HG02870 (cell line): ENCODE measurements at regions not wholly inside any gene's neighbourhood (a gene's known extent, or its start where the extent isn't known, plus 50 kb on each side); places are given as distances from the start of the nearest gene placed in this dataset.

Experiments
- ATAC-seq: cut with Tn5 transposase; IDR thresholded peaks from one replicate; pipeline ENCODE4 v1.9.1; 2021; ENCODE audit warnings: mild to moderate bottlenecking, moderate library complexity; ENCODE audit not compliant: unreplicated experiment

GRCh38 chr14:34072401-34072800 is 121.5 kb upstream of the EGLN3 start:
- no peak for ATAC-seq

DNA sequence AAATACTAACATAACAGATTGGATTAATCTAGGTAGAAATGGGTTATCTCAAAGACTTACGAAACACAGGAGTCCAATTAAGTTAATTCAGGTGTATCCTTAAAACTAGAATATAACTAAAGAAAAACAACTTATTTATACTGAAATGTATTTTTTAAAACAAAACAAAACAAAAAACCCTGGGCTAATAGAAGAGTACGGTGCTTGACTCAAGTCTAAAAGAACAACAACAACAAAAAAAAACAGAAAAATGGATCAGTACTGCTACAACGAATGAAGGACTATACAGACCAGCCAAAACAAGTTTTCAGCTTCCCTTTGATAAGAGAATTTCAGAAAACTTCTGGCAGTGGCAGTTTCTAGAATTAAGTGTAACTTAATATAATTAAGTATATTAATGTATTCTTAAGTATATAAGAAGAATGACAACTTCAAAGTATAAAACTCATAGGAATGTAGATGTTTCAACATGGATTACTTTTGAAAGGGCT is 120.1 kb upstream of the EGLN3 start:
- ATAC-seq, result no peak

GRCh38 chr14:34069854-34070582 is 119.1 kb upstream of the EGLN3 start:
- no peak for ATAC-seq

- ATAC-seq, result no peak
Observed at GRCh38 chr14:34067587-34067986, 116.7 kb upstream of the EGLN3 start.

- ATAC-seq, result no peak
Observed at GRCh38 chr14:34065690-34066391, 115.0 kb upstream of the EGLN3 start.

- no peak for ATAC-seq
Observed at GRCh38 chr14:34065236-34065635, 114.4 kb upstream of the EGLN3 start.

DNA sequence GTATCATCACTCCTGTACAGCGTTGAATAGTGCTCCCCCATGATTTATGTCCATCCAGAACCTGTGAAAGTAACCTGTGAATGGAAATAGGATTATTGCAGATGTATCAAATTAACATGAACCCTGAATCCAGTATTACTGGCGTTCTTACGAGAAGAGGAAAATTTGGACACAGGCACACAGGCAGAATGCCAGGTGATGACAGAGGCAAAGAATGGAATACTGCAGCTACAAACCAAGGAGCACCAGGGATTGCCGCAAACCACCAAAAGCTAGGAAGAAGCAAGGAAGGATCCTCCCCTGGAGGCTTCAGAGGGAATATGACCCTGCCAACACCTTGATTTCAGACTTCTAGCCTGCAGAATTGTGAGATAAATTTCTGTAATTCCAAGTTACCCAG is 113.5 kb upstream of the EGLN3 start:
- ATAC-seq, result no peak

- no peak for ATAC-seq
Observed at GRCh38 chr14:34063470-34064164, 112.7 kb upstream of the EGLN3 start.

DNA sequence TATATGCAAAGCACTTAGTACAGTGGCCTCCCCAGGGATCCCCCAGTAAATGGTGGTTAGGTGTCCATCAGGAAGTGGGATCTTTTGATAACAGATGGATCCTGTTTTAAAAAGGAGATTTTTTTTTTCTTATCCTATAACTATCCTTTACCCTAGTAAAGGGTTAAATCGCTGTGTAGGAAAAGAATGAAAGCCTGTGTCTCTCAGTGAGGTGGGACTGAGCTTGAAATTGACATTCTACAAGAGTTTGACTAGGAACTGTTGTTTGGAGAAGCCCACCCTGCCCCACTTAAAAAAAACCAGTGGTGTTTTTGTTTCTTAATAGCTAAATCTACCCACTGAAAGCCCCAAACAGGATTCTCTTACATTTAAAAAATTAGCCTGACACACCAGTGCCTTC is 112.2 kb upstream of the EGLN3 start:
- no peak for ATAC-seq

GRCh38 chr14:34062353-34062973 is 111.6 kb upstream of the EGLN3 start:
- no peak for ATAC-seq

- peak; percentile 21 for ATAC-seq
Observed at GRCh38 chr14:34060651-34060999, 109.8 kb upstream of the EGLN3 start.

DNA sequence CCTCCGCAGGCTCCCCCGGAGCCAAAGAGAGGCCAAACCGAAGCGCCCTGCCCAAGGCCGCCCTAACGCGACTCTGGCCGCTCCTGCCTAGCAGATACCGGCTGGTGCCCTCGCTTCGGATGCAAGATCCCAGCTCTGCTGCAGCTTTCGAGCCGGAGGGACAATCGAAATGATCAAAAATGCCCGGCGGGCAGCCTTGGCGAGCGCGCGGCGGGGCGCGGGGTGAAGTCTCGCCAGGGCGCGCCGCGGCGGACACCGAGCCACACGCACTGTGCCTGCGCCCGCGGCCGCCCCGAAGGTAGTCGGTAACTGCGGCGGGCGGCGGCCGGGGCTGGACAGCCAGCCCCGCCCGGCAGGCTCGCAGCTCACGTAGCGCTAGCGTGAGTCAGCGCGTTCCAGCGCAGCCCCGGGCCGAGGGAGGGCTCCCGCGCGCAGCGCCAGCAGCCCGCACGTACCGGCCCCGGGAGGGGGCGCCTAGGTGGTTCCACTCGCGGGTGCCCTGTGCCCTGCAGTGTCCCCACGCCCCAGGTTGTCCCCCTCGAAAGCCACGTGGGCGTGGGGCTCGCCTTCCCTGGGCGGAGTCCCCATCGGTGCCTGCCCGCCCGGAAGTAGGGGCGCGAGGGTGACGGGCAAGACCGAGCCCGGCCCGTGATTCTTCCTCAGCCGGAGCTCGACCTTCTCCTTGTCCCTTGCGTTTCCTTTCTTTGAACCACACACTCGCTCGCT is 109.2 kb upstream of the EGLN3 start:
- ATAC-seq, result peak; percentile 84

GRCh38 chr14:34059037-34059924 is 108.4 kb upstream of the EGLN3 start:
- no peak for ATAC-seq

GRCh38 chr14:34058510-34058909 is 107.6 kb upstream of the EGLN3 start:
- no peak for ATAC-seq

GRCh38 chr14:34056046-34056445 is 105.2 kb upstream of the EGLN3 start:
- ATAC-seq, result no peak

DNA sequence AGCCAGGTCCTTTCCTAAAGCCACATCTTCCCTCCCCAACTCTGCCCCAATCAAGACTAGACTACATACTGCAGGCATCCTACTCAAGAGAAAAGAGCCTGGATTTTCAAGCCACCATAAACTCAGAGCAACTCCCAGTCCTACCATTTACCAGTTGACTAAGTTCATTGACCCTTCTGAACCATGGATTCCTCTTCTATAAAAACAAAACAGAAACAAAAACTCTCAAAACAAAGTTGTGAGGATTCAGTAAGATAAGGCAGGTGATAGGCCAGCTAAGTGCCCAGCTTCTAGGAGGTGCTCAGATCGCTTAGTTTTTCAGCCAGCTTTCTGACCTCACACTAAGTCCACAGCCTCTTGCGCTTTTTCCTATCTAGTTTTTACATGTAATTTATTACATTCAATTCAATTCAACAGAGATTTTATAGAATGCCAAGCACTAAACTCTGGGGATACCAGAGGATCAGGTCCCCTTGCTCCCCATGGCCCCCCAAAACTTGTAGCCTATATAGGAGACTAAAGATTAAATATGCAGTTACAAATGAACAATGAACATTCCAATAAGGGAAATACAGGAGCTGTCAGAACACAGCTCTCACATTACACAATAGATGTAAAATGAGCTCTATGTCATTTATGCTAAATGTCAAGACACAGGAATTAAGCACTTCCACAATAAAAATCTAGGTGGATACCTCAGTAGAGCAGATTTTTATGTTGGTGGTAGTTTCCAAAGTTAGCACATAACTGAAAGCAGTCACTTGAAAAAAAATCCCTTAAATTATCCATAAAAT is 104.5 kb upstream of the EGLN3 start:
- no peak for ATAC-seq

- no peak for ATAC-seq
Observed at GRCh38 chr14:34053666-34054065, 102.8 kb upstream of the EGLN3 start.

GRCh38 chr14:34052658-34053014 is 101.8 kb upstream of the EGLN3 start:
- no peak for ATAC-seq
